HEK293T (cell line): ENCODE measurements at regions not wholly inside any gene's neighbourhood (a gene's known extent, or its start where the extent isn't known, plus 50 kb on each side); places are given as distances from the start of the nearest gene placed in this dataset.

ENCODE experiments used
- CTCF ChIA-PET: fragments of 350-600 bp; formaldehyde crosslinking; extraction: SDS; loops from one replicate; lab custom pipeline; 2021; ENCODE audit warnings: antibody characterized with exemption, inconsistent platforms; lab: Yijun Ruan, JAX
- POLR2A ChIA-PET: fragments of 350-600 bp; formaldehyde crosslinking; extraction: SDS; loops from one replicate; lab custom pipeline; 2020; ENCODE audit warnings: antibody characterized with exemption, inconsistent platforms; lab: Yijun Ruan, JAX
- DNase-seq: peaks from one replicate; pipeline ENCODE4 v3.0.0; 2012; ENCODE audit warnings: mixed read lengths; ENCODE audit errors: extremely low spot score
- ARNT ChIP-seq: fragments of 450-650 bp; IDR thresholded peaks from 2 replicates; pipeline ENCODE4 v1.6.1; 2017; ENCODE audit warnings: mild to moderate bottlenecking
- BHLHE40 ChIP-seq: fragments of 450-650 bp; IDR thresholded peaks from 2 replicates; pipeline ENCODE4 v1.6.1; 2016; ENCODE audit warnings: mild to moderate bottlenecking, moderate library complexity, borderline replicate concordance
- CTBP1 ChIP-seq: fragments of 450-650 bp; IDR thresholded peaks from 2 replicates; pipeline ENCODE4 v1.6.1; 2016; ENCODE audit warnings: borderline replicate concordance
- ELF4 ChIP-seq: fragments of 450-650 bp; IDR thresholded peaks from 2 replicates; pipeline ENCODE4 v1.6.1; 2017; ENCODE audit warnings: antibody characterized with exemption
- FOXA1 ChIP-seq: fragments of 450-650 bp; IDR thresholded peaks from 2 replicates; pipeline ENCODE4 v1.6.1; 2016; ENCODE audit warnings: mild to moderate bottlenecking
- FOXK2 ChIP-seq: fragments of 450-650 bp; IDR thresholded peaks from 2 replicates; pipeline ENCODE4 v1.6.1; 2016; ENCODE audit warnings: mild to moderate bottlenecking
- FOXM1 ChIP-seq: fragments of 450-650 bp; IDR thresholded peaks from 2 replicates; pipeline ENCODE4 v1.6.1; 2017; ENCODE audit warnings: mild to moderate bottlenecking, borderline replicate concordance
- HDGF ChIP-seq: fragments of 450-650 bp; IDR thresholded peaks from 2 replicates; pipeline ENCODE4 v1.6.1; 2017; ENCODE audit warnings: antibody characterized with exemption, borderline replicate concordance
- L3MBTL2 ChIP-seq: fragments of 450-650 bp; conservative IDR thresholded peaks from 2 replicates; pipeline ENCODE4 v1.6.1; 2016; ENCODE audit warnings: mild to moderate bottlenecking
- LEF1 ChIP-seq: fragments of 450-650 bp; IDR thresholded peaks from 2 replicates; pipeline ENCODE4 v1.6.1; 2017; ENCODE audit warnings: mild to moderate bottlenecking, borderline replicate concordance
- NFRKB ChIP-seq: fragments of 450-650 bp; IDR thresholded peaks from 2 replicates; pipeline ENCODE4 v1.6.1; 2016; ENCODE audit warnings: mild to moderate bottlenecking, moderate library complexity
- PKNOX1 ChIP-seq: fragments of 450-650 bp; IDR thresholded peaks from 2 replicates; pipeline ENCODE4 v1.6.1; 2016
- SP1 ChIP-seq: fragments of 450-650 bp; IDR thresholded peaks from 2 replicates; pipeline ENCODE4 v1.6.1; 2017
- SUZ12 ChIP-seq: fragments of 450-650 bp; IDR thresholded peaks from 2 replicates; pipeline ENCODE4 v1.6.1; 2016; ENCODE audit warnings: mild to moderate bottlenecking
- TARDBP ChIP-seq: fragments of 450-650 bp; IDR thresholded peaks from 2 replicates; pipeline ENCODE4 v1.6.1; 2016
- ZNF384 ChIP-seq: fragments of 450-650 bp; IDR thresholded peaks from 2 replicates; pipeline ENCODE4 v1.6.1; 2016

- POLR2A ChIA-PET: no interaction called here
- no peak for TF ChIP-seq FOXK2
- no peak for TF ChIP-seq LEF1
- TF ChIP-seq ELF4: no peak
- no peak for TF ChIP-seq BHLHE40
- TF ChIP-seq SP1: no peak
- no peak for TF ChIP-seq L3MBTL2
- no peak for TF ChIP-seq HDGF
- TF ChIP-seq ARNT: no peak
- no peak for TF ChIP-seq PKNOX1
- TF ChIP-seq CTBP1: no peak
- no peak for TF ChIP-seq FOXA1
- TF ChIP-seq ZNF384: no peak
- no peak for TF ChIP-seq FOXM1
- TF ChIP-seq NFRKB: no peak
- CTCF ChIA-PET: no interaction called here
- DNase-seq: no peak
Measured at GRCh38 chr2:206218796-206219499, 55.5 kb upstream of the ZDBF2 start.

DNA sequence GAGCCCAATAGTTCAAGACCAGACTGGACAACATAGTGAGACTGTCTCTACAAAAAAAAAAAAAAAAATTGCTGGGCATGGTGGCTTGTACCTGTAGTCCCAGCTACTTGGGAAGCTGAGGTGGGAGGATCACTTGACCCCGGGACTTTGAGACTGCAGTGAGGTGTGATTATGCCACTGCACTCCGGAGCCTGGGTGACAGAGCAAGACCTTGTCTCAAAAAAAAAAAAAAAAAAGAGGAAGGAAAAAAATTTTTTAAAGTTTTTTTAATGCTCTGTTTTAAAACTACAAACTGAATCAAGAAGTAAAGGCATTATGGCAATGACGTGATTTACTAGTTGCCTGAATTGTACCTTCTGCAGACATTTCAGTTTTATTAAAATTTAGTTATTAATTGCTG lies 54.5 kb upstream of the ZDBF2 start:
- DNase-seq: no peak
- POLR2A ChIA-PET: no interaction called here
- CTCF ChIA-PET: no interaction called here

GRCh38 chr2:206220997-206221396 lies 53.5 kb upstream of the ZDBF2 start:
- TF ChIP-seq ELF4 (no peak), ARNT (no peak), NFRKB (no peak), PKNOX1 (no peak), CTBP1 (no peak), FOXK2 (no peak), TARDBP (no peak), L3MBTL2 (no peak), BHLHE40 (no peak), LEF1 (no peak), FOXM1 (no peak), SUZ12 (no peak), SP1 (no peak), HDGF (no peak), FOXA1 (no peak), ZNF384 (no peak)
- no peak for DNase-seq
- ChIA-PET CTCF (no interaction called here), POLR2A (no interaction called here)

More for the DNA sequence above, 54.5 kb upstream of the ZDBF2 start:
- TF ChIP-seq ZNF384 (no peak), HDGF (no peak), SUZ12 (no peak), NFRKB (no peak), CTBP1 (no peak), LEF1 (no peak), ARNT (no peak), TARDBP (no peak), L3MBTL2 (no peak), ELF4 (no peak), SP1 (no peak), FOXA1 (no peak), FOXK2 (no peak), BHLHE40 (no peak)
